Neuronal stem cell (in vitro differentiated cells): ENCODE measurements at regions not wholly inside any gene's neighbourhood (a gene's known extent, or its start where the extent isn't known, plus 50 kb on each side); places are given as distances from the start of the nearest gene placed in this dataset.

Experiments used
- DNase-seq: peaks from one replicate; pipeline ENCODE4 v3.0.0-alpha.2; 2013; ENCODE audit warnings: low spot score
- H2AFZ ChIP-seq: one replicate; pipeline ENCODE4 v1.6.1; 2013; ENCODE audit warnings: mild to moderate bottlenecking, low read length, inconsistent platforms
- H2AK5ac ChIP-seq: 2 replicates; pipeline ENCODE4 v1.6.1; 2013; ENCODE audit warnings: low read depth, mild to moderate bottlenecking, inconsistent platforms, low read length, moderate library complexity, mixed read lengths
- H2BK120ac ChIP-seq: 2 replicates; pipeline ENCODE4 v1.6.1; 2013; ENCODE audit warnings: low read depth, mild to moderate bottlenecking, inconsistent platforms, low read length, moderate library complexity, mixed read lengths
- H2BK12ac ChIP-seq: one replicate; pipeline ENCODE4 v1.6.1; 2013; ENCODE audit warnings: low read length, inconsistent platforms
- H2BK15ac ChIP-seq: 2 replicates; pipeline ENCODE4 v1.6.1; 2013; ENCODE audit warnings: mild to moderate bottlenecking, low read length, inconsistent platforms, mixed read lengths
- H2BK5ac ChIP-seq: one replicate; pipeline ENCODE4 v1.6.1; 2013; ENCODE audit warnings: inconsistent platforms, mild to moderate bottlenecking, low read length, moderate library complexity
- H3K14ac ChIP-seq: one replicate; pipeline ENCODE4 v1.6.1; 2013; ENCODE audit warnings: low read length, inconsistent platforms
- H3K18ac ChIP-seq: 2 replicates; pipeline ENCODE4 v1.6.1; 2013; ENCODE audit warnings: low read length, inconsistent platforms
- H3K23ac ChIP-seq: 2 replicates; pipeline ENCODE4 v1.6.1; 2013; ENCODE audit warnings: low read depth, mild to moderate bottlenecking, mixed read lengths, low read length, inconsistent platforms; ENCODE audit not compliant: poor library complexity
- H3K27ac ChIP-seq: replicated peaks from 3 replicates; pipeline ENCODE4 v1.5.1; 2013; ENCODE audit warnings: low read length, inconsistent platforms
- H3K27me3 ChIP-seq, 3 experiments: 2 replicates each; pipeline ENCODE4 v1.6.1; 2013; ENCODE audit warnings: low read length in 3 of 3, mild to moderate bottlenecking in 2 of 3, inconsistent platforms in 1 of 3, low read depth in 1 of 3, mixed read lengths in 1 of 3, moderate library complexity in 1 of 3; ENCODE audit not compliant: control insufficient read depth in 3 of 3, insufficient read depth in 3 of 3
- H3K36me3 ChIP-seq, 2 donors: replicated peaks in 1 of 2; 2 replicates each; pipeline ENCODE4 v1.6.1; 2013; ENCODE audit warnings: low read length in 2 of 2; ENCODE audit not compliant: control insufficient read depth in 2 of 2, insufficient read depth in 2 of 2
- H3K4ac ChIP-seq: 2 replicates; pipeline ENCODE4 v1.6.1; 2013; ENCODE audit warnings: inconsistent platforms, mild to moderate bottlenecking, low read length, moderate library complexity
- H3K4me1 ChIP-seq, 2 donors: 1 replicate in 1 of 2; 2 replicates in 1 of 2; pipeline ENCODE4 v1.6.1; 2013; ENCODE audit warnings: low read length in 2 of 2, low read depth in 1 of 2; ENCODE audit not compliant: control insufficient read depth in 2 of 2, insufficient read depth in 1 of 2
- H3K4me2 ChIP-seq: one replicate; pipeline ENCODE4 v1.6.1; 2013; ENCODE audit warnings: mild to moderate bottlenecking, low read length, inconsistent platforms; ENCODE audit not compliant: insufficient read depth, poor library complexity, severe bottlenecking
- H3K4me3 ChIP-seq, 2 donors: 2 replicates each; pipeline ENCODE4 v1.5.1; 2013; ENCODE audit warnings: low read length in 2 of 2, mild to moderate bottlenecking in 2 of 2, inconsistent platforms in 1 of 2, moderate library complexity in 1 of 2
- H3K79me1 ChIP-seq: one replicate; pipeline ENCODE4 v1.6.1; 2013; ENCODE audit warnings: low read depth, mild to moderate bottlenecking, inconsistent platforms, low read length, moderate library complexity
- H3K9ac ChIP-seq: one replicate; pipeline ENCODE4 v1.6.1; 2013; ENCODE audit warnings: mild to moderate bottlenecking, low read depth, low read length, inconsistent platforms; ENCODE audit not compliant: poor library complexity
- H3K9me3 ChIP-seq, 2 donors: replicated peaks in 1 of 2; 2 replicates each; pipeline versions ENCODE3 to v1.6.1; 2013; ENCODE audit warnings: low read length in 2 of 2, mild to moderate bottlenecking in 2 of 2, inconsistent platforms in 1 of 2, low read depth in 1 of 2, mixed read lengths in 1 of 2, moderate library complexity in 1 of 2; ENCODE audit not compliant: control insufficient read depth in 2 of 2, insufficient read depth in 1 of 2
- H4K8ac ChIP-seq: one replicate; pipeline ENCODE4 v1.6.1; 2013; ENCODE audit warnings: low read depth, mild to moderate bottlenecking, inconsistent platforms, low read length, moderate library complexity
- H4K91ac ChIP-seq: one replicate; pipeline ENCODE4 v1.6.1; 2013; ENCODE audit warnings: low read length, low read depth, mild to moderate bottlenecking, inconsistent platforms; ENCODE audit not compliant: poor library complexity
- WGBS, 2 donors: extraction: QIAGEN DNeasy Blood & Tissue Kit; methylation state at CpG; one replicate each; pipeline ENCODE4 v1.1.7; 2013; ENCODE audit warnings: missing lambda C conversion rate in 2 of 2, mixed read lengths in 1 of 2; ENCODE audit not compliant: insufficient read length in 2 of 2, insufficient replicate concordance in 1 of 2; ENCODE audit errors: extremely low coverage in 2 of 2; 5-methylcytosine and 5-hydroxymethylcytosine counted together

DNA sequence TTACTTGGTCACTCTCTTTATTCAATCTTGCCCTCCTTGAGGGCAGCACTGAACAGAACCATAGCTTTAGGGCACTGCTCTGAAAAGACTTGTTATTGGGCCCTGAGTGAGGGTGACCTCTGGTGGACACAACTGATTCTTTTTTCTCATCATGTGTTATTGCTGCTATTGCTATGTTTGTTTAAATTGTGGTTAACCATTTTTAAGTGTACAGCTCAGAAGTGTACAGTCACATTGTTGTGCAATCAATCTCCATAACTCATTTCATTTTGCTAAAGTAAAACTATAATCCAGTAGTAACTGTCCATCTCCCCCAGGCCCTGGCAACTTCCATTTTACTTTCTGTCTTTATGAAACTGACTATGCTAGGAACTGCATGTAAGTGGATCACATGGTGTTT, 351.1 kb upstream of the RIOK2 start:
- Histone ChIP-seq H3K27me3 (no peaks in the 10 kb centered on the region), H3K4ac (no peak overlapping the region), H3K14ac (no peak overlapping the region), H2BK15ac (no peak overlapping the region), H3K27ac (no peak overlapping the region), H2BK120ac (no peak overlapping the region), H3K18ac (no peak overlapping the region), H3K4me1 (peaks cover 4 to 9% of the 10 kb centered on the region in 2 donors), H3K4me3 (no peak overlapping the region), H4K8ac (no peak overlapping the region), H2AK5ac (no peak overlapping the region), H3K23ac (no peak overlapping the region), H3K4me2 (no peak overlapping the region), H3K79me1 (no peaks in the 10 kb centered on the region), H3K9ac (no peak overlapping the region), H2BK5ac (no peak overlapping the region), H4K91ac (no peak overlapping the region), H2AFZ (no peak overlapping the region), H3K36me3 (no peaks in the 10 kb centered on the region), H2BK12ac (no peak overlapping the region), H3K9me3 (no peaks in the 10 kb centered on the region)
- DNase-seq: peak; percentile 9

DNA sequence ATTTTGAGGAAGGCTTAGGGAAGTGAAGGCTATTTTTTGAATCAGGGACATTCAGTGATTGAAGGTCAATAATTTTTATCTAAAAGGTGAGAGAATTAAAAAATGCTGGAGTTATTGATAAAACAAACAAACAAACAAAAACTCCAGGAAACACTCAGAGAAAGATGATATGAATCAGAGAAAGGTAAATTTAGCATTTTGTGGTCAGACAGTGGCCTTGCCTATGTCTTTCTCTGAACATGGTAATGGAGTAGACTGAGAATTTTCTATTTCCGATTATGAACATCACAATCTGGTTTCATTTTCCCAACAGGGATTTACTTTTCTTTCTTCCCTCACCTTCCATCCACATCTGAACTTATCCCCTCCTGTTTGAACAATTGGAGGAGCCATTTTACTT, 353.6 kb upstream of the RIOK2 start:
- Histone ChIP-seq H3K27me3 (no peaks in the 10 kb centered on the region), H2BK15ac (no peak overlapping the region), H2AK5ac (no peak overlapping the region), H3K9ac (no peak overlapping the region), H3K9me3 (peaks cover 0 to 6% of the 10 kb centered on the region in 2 donors), H3K18ac (no peak overlapping the region), H3K4me3 (no peak overlapping the region), H3K4me1 (peaks cover 5 to 10% of the 10 kb centered on the region in 2 donors), H4K8ac (no peak overlapping the region), H4K91ac (no peak overlapping the region), H3K79me1 (no peaks in the 10 kb centered on the region), H3K27ac (no peak overlapping the region), H3K23ac (no peak overlapping the region), H3K36me3 (no peaks in the 10 kb centered on the region), H2AFZ (no peak overlapping the region), H3K4ac (no peak overlapping the region), H2BK12ac (no peak overlapping the region), H3K14ac (no peak overlapping the region), H2BK120ac (no peak overlapping the region), H3K4me2 (no peak overlapping the region), H2BK5ac (no peak overlapping the region)
- DNase-seq: no peak
- WGBS, 2 donors: no CpG with 5 or more reads among the region's 1 CpG

- Histone ChIP-seq H3K36me3 (no peaks in the 10 kb centered on the region), H2BK5ac (no peak overlapping the region), H3K9ac (no peak overlapping the region), H4K8ac (no peak overlapping the region), H3K4me1 (peaks cover 5 to 10% of the 10 kb centered on the region in 2 donors), H3K23ac (no peak overlapping the region), H3K27me3 (no peaks in the 10 kb centered on the region), H4K91ac (no peak overlapping the region), H2BK15ac (no peak overlapping the region), H3K27ac (no peak overlapping the region), H3K79me1 (no peaks in the 10 kb centered on the region), H3K18ac (no peak overlapping the region), H3K4ac (no peak overlapping the region), H3K4me3 (no peak overlapping the region), H3K9me3 (peaks cover 0 to 6% of the 10 kb centered on the region in 2 donors), H2AK5ac (no peak overlapping the region), H2BK12ac (no peak overlapping the region), H2AFZ (peak overlapping the region; percentile 68), H3K4me2 (no peak overlapping the region), H2BK120ac (no peak overlapping the region), H3K14ac (no peak overlapping the region)
- no CpG with 5 or more reads among the region's 2 CpGs for WGBS, 2 donors
- DNase-seq: no peak
These were observed 355.9 kb upstream of the RIOK2 start for GRCh38 chr5:97538912-97539311.

DNA sequence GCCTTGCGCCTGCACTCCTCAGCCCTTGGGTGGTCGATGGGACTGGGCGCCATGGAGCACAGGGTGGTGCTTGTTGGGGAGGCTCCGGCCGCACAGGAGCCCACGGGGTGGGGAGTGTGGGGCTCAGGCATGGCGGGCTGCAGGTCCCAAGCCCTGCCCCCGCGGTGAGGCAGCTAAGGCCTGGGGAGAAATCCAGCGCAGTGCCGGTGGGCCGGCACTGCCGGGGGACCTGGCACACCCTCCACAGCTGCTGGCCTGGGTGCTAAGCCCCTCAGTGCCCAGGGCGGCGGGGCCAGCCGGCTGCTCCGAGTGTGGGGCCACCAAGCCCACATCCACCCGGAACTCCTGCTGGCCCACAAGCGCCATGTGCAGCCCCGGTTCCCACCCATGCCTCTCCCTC, 358.8 kb upstream of the RIOK2 start:
- Histone ChIP-seq H2AK5ac (no peak overlapping the region), H3K27me3 (no peaks in the 10 kb centered on the region), H3K4me1 (peaks cover 10 to 16% of the 10 kb centered on the region in 2 donors), H3K27ac (no peak overlapping the region), H3K36me3 (no peaks in the 10 kb centered on the region), H2BK120ac (no peak overlapping the region), H3K18ac (no peak overlapping the region), H3K4me2 (no peak overlapping the region), H3K79me1 (no peaks in the 10 kb centered on the region), H3K9ac (no peak overlapping the region), H3K23ac (peak overlapping the region; percentile 48), H3K9me3 (peaks cover 0 to 6% of the 10 kb centered on the region in 2 donors), H3K4me3 (no peak overlapping the region), H4K91ac (no peak overlapping the region), H3K4ac (no peak overlapping the region), H3K14ac (no peak overlapping the region), H4K8ac (no peak overlapping the region), H2BK5ac (no peak overlapping the region), H2BK12ac (no peak overlapping the region), H2BK15ac (no peak overlapping the region), H2AFZ (no peak overlapping the region)
- no peak for DNase-seq
- WGBS, 2 donors: no CpG with 5 or more reads among the region's 20 CpGs
